DOHH2 (cell line): ENCODE measurements at regions not wholly inside any gene's neighbourhood (a gene's known extent, or its start where the extent isn't known, plus 50 kb on each side); places are given as distances from the start of the nearest gene placed in this dataset.

Experiments
- H3F3A ChIP-seq: fragments of 200-600 bp; sonication (generic), shearing (Covaris generic); 2 replicates; pipeline ENCODE4 v1.6.0; 2016; ENCODE audit warnings: antibody characterized with exemption, mild to moderate bottlenecking; ENCODE audit not compliant: control insufficient read depth, insufficient read depth
- H3K27ac ChIP-seq: fragments of 200-600 bp; sonication (generic); 2 replicates; pipeline ENCODE4 v1.5.1; 2014; ENCODE audit warnings: low read depth, mild to moderate bottlenecking, low read length, moderate library complexity
- H3K27me3 ChIP-seq: fragments of 200-600 bp; sonication (generic); 2 replicates; pipeline ENCODE4 v1.6.1; 2014; ENCODE audit warnings: mild to moderate bottlenecking, low read length, mixed read lengths; ENCODE audit not compliant: control insufficient read depth
- H3K36me3 ChIP-seq: fragments of 200-600 bp; sonication (generic); 2 replicates; pipeline ENCODE4 v1.6.1; 2014; ENCODE audit warnings: mild to moderate bottlenecking, low read length, moderate library complexity, mixed read lengths; ENCODE audit not compliant: control insufficient read depth
- H3K4me1 ChIP-seq: fragments of 200-600 bp; sonication (generic); 2 replicates; pipeline ENCODE4 v1.6.1; 2014; ENCODE audit warnings: mild to moderate bottlenecking, low read length, mixed read lengths; ENCODE audit not compliant: control insufficient read depth
- H3K4me2 ChIP-seq: fragments of 200-600 bp; sonication (generic); 2 replicates; pipeline ENCODE4 v1.6.0; 2014; ENCODE audit warnings: mild to moderate bottlenecking, low read length, moderate library complexity
- H3K4me3 ChIP-seq: fragments of 200-600 bp; sonication (generic); 2 replicates; pipeline ENCODE4 v1.5.1; 2014; ENCODE audit warnings: mild to moderate bottlenecking, low read length, mixed read lengths
- H3K79me2 ChIP-seq: fragments of 200-600 bp; sonication (generic); 2 replicates; pipeline ENCODE4 v1.6.1; 2014; ENCODE audit warnings: mild to moderate bottlenecking, low read length, mixed read lengths; ENCODE audit not compliant: control insufficient read depth
- H3K9me2 ChIP-seq: fragments of 200-600 bp; sonication (generic); replicated peaks from 2 replicates; pipeline ENCODE4 v1.6.1; 2014; ENCODE audit warnings: mild to moderate bottlenecking, low read length, mixed read lengths; ENCODE audit not compliant: control insufficient read depth
- H3K9me3 ChIP-seq: fragments of 200-600 bp; sonication (generic); 2 replicates; pipeline ENCODE4 v1.6.1; 2014; ENCODE audit warnings: antibody characterized with exemption, low read length, mixed read lengths; ENCODE audit not compliant: control insufficient read depth, insufficient read depth
- H4K20me1 ChIP-seq: fragments of 200-600 bp; sonication (generic); 2 replicates; pipeline ENCODE4 v1.6.0; 2014; ENCODE audit warnings: low read depth, mild to moderate bottlenecking, antibody characterized with exemption, low read length, moderate library complexity; ENCODE audit not compliant: control insufficient read depth, insufficient read depth
- CTCF ChIP-seq: fragments of 200-600 bp; sonication (generic); IDR thresholded peaks from one replicate; pipeline ENCODE4 v1.5.1; 2014; ENCODE audit warnings: antibody characterized with exemption, mild to moderate bottlenecking, low read depth, low read length; ENCODE audit not compliant: poor library complexity, severe bottlenecking
- EZH2phosphoT487 ChIP-seq: fragments of 200-600 bp; sonication (generic); IDR thresholded peaks from 2 replicates; pipeline ENCODE4 v1.6.1; 2017; ENCODE audit warnings: borderline replicate concordance, mild to moderate bottlenecking, antibody characterized with exemption, low read length, moderate library complexity, mixed read lengths

GRCh38 chr17:12369065-12369464 lies 296.6 kb upstream of the MYOCD start:
- Histone ChIP-seq H3K9me2 (no peaks in the 10 kb centered on the region), H3K27ac (no peak overlapping the region), H3K27me3 (no peaks in the 10 kb centered on the region), H3K9me3 (no peaks in the 10 kb centered on the region), H3K4me2 (no peak overlapping the region), H4K20me1 (no peaks in the 10 kb centered on the region), H3K4me3 (no peak overlapping the region), H3K36me3 (no peaks in the 10 kb centered on the region), H3K4me1 (no peaks in the 10 kb centered on the region), H3F3A (no peaks in the 10 kb centered on the region), H3K79me2 (no peaks in the 10 kb centered on the region)
- TF ChIP-seq EZH2phosphoT487 = no peak
- no peak for TF ChIP-seq CTCF

- H3K4me1 ChIP-seq = no peaks in the 10 kb centered on the region
- no peak overlapping the region for H3K4me2 ChIP-seq
- TF ChIP-seq CTCF (no peak), EZH2phosphoT487 (no peak)
- H3K36me3 ChIP-seq = no peaks in the 10 kb centered on the region
- H3F3A ChIP-seq = no peaks in the 10 kb centered on the region
- H3K27me3 ChIP-seq = no peaks in the 10 kb centered on the region
- H3K79me2 ChIP-seq = no peaks in the 10 kb centered on the region
- H4K20me1 ChIP-seq = no peaks in the 10 kb centered on the region
- H3K9me2 ChIP-seq = no peaks in the 10 kb centered on the region
- H3K27ac ChIP-seq = no peak overlapping the region
- no peak overlapping the region for H3K4me3 ChIP-seq
- no peaks in the 10 kb centered on the region; the same call in 1 of the 2 replicates for H3K9me3 ChIP-seq
Observed at GRCh38 chr17:12376276-12376675, 289.4 kb upstream of the MYOCD start.

GRCh38 chr17:12386225-12386624 lies 279.5 kb upstream of the MYOCD start:
- H3K9me2 ChIP-seq = no peaks in the 10 kb centered on the region

More at GRCh38 chr17:12386225-12386624, 279.5 kb upstream of the MYOCD start:
- H3K9me3 ChIP-seq = peaks cover 4% of the 10 kb centered on the region; the same call in 1 of the 2 replicates
- no peak overlapping the region for H3K4me2 ChIP-seq
- TF ChIP-seq EZH2phosphoT487 = no peak
- TF ChIP-seq CTCF = no peak
- H3K27ac ChIP-seq = no peak overlapping the region
- H3K4me3 ChIP-seq = no peak overlapping the region
- no peaks in the 10 kb centered on the region for H3K79me2 ChIP-seq
- H3F3A ChIP-seq = no peaks in the 10 kb centered on the region
- H3K4me1 ChIP-seq = no peaks in the 10 kb centered on the region
- H4K20me1 ChIP-seq = no peaks in the 10 kb centered on the region
- H3K36me3 ChIP-seq = no peaks in the 10 kb centered on the region
- H3K27me3 ChIP-seq = no peaks in the 10 kb centered on the region
